ENCODE measurements at regions not wholly inside any gene's neighbourhood (a gene's known extent, or its start where the extent isn't known, plus 50 kb on each side); places are given as distances from the start of the nearest gene placed in this dataset.
"Not testable (repeated sequence)": the region's sequence is repeated elsewhere in the genome, so short reads cannot be mapped to it uniquely, and the experiment has no call there.

DNA sequence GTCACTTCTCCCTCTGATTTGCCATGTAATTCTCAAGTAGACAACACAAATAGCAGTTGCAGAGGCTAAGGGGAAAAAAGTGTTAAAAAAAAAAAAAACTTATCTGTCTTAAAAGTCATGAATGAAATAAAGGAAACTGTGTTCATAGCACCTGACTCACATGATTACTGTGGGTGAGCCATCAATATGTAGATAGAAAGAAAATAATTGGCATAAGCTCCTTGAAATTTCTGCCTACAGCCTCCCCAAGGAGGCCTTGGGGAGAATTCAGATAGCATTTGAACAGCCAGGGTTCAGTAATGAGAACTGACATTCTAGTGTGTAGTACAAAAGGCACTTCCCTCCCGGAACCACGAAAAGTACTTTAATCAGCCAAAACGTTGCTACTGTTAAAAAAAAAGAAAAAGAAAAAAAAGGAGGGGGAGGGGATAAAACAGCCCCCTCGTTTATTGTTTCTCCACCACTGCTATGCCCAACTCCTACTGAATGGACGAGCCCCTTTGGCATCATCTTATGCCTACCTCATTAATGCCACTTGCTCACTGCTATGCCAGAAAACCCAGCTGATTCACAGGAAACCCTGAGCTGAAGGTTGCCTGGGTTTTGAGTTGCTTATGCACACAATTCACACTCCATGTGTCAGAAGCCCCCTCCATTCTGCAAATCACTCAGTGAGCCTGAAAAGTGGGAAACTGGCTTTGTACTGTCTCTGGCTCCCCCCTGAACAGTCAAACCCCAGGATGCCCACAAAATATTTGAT is 65.5 kb upstream of the KLF7 start:
- H3K27ac ChIP-seq = peak overlapping the region in 1 of 5 donors; percentile 57
- no peaks in the 10 kb centered on the region for H3K36me3 ChIP-seq (replicated peaks in 1 of 2)
- no peaks in the 10 kb centered on the region for H3K9me3 ChIP-seq (replicated peaks in 1 of 3)
- H3K4me3 ChIP-seq = no peak overlapping the region
- peaks cover 0 to 17% of the 10 kb centered on the region in 2 donors for H3K4me1 ChIP-seq (replicated peaks in 1 of 2)
- no peak for DNase-seq
- intact Hi-C loops (cut with DNase I) = no loop called here
- WGBS, 4 donors = 41 to 62% (median 45%) methylated on average over 5 of the region's 5 CpGs
- TF ChIP-seq POLR2A (IDR thresholded peaks at IDR 0.05) = no peak
- TF ChIP-seq, protein P1, sequence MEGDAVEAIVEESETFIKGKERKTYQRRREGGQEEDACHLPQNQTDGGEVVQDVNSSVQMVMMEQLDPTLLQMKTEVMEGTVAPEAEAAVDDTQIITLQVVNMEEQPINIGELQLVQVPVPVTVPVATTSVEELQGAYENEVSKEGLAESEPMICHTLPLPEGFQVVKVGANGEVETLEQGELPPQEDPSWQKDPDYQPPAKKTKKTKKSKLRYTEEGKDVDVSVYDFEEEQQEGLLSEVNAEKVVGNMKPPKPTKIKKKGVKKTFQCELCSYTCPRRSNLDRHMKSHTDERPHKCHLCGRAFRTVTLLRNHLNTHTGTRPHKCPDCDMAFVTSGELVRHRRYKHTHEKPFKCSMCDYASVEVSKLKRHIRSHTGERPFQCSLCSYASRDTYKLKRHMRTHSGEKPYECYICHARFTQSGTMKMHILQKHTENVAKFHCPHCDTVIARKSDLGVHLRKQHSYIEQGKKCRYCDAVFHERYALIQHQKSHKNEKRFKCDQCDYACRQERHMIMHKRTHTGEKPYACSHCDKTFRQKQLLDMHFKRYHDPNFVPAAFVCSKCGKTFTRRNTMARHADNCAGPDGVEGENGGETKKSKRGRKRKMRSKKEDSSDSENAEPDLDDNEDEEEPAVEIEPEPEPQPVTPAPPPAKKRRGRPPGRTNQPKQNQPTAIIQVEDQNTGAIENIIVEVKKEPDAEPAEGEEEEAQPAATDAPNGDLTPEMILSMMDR (IDR thresholded peaks at IDR 0.05) = no peak
- H3K27me3 ChIP-seq = no peaks in the 10 kb centered on the region

DNA sequence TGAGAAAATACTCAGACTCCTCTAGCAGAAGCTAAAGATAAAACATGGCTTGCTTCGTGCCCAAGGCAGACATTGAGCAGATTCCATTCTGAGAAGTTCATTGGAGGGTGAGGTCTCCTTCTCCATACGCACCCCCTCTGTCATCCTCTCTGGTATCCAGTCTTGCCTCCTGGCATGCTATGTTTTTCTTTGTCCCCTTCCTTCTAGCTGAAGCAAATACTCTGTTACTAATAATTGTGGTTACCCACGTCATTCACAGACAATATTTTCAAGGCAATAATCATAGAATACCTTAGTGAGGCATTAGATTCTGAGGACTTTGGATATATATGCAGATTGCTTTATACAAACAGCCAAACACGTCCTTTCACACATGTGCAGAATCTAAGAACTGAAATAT is 66.2 kb upstream of the KLF7 start:
- Histone ChIP-seq H3K27me3 (no peaks in the 10 kb centered on the region), H3K9me3 (replicated peaks in 1 of 3) (no peaks in the 10 kb centered on the region), H3K4me1 (replicated peaks in 1 of 2) (peaks cover 0 to 17% of the 10 kb centered on the region in 2 donors), H3K27ac (no peak overlapping the region), H3K4me3 (no peak overlapping the region), H3K36me3 (replicated peaks in 1 of 2) (no peaks in the 10 kb centered on the region)
- intact Hi-C loops (cut with DNase I) = no loop called here
- no peak for DNase-seq
- TF ChIP-seq POLR2A (IDR thresholded peaks at IDR 0.05) = no peak
- TF ChIP-seq, protein P1 (IDR thresholded peaks at IDR 0.05) = no peak
- WGBS, 4 donors = 82 to 94% (median 86%) methylated on average over 4 of the region's 4 CpGs

DNA sequence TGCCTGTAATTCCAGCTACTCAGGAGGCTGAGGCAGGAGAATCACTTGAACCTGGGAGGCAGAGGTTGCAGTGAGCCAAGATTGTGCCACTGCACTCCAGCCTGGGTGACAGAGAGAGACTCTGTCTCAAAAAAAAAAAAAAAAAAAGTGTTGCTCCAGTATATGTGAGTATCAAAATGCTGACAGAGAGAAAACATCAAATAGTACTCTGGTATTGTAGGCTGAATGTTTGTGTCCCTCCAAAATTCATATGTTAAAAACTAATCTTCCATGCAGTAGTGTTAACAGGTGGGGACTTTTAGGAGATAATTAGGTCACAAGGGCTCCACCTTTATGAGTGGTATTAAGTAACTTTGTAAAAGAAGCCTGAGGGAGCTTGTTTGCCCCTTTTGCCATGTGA is 67.4 kb upstream of the KLF7 start:
- H3K27ac ChIP-seq; H3K36me3 ChIP-seq (replicated peaks in 1 of 2); H3K9me3 ChIP-seq (replicated peaks in 1 of 3); DNase-seq; H3K4me3 ChIP-seq; H3K27me3 ChIP-seq; intact Hi-C loops (cut with DNase I): not testable (repeated sequence)
- peaks cover 0 to 11% of the 10 kb centered on the region in 2 donors for H3K4me1 ChIP-seq (replicated peaks in 1 of 2)

DNA sequence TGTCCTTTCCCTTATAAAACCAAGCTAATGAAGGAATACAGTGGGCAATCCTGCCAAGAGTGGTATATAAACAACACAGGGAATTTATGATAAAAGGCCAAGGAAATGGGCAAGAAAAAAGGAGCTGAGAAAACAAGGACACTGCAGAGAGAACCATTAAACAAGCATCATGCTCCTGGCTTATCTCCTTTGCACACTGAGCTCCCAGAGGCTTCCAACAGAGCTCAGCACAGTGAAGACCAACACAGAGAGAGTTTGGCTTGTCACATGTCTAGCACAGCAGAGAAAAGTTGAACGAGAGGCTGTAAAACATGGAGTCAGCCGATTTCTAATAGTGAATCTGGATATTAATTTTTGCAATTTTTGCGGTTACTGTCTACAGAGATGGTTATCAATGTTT is 68.0 kb upstream of the KLF7 start:
- intact Hi-C loops (cut with DNase I) = no loop called here
- DNase-seq = no peak
- TF ChIP-seq, protein P1 (IDR thresholded peaks at IDR 0.05) = no peak
- no peak for TF ChIP-seq POLR2A (IDR thresholded peaks at IDR 0.05)
- no peaks in the 10 kb centered on the region for H3K9me3 ChIP-seq (replicated peaks in 1 of 3)
- no peak overlapping the region for H3K27ac ChIP-seq
- no peaks in the 10 kb centered on the region for H3K36me3 ChIP-seq (replicated peaks in 1 of 2)
- WGBS, 4 donors = 45 to 90% (median 82%) methylated on average over 3 of the region's 3 CpGs
- no peaks in the 10 kb centered on the region for H3K27me3 ChIP-seq
- H3K4me1 ChIP-seq (replicated peaks in 1 of 2) = peaks cover 0 to 11% of the 10 kb centered on the region in 2 donors
- no peak overlapping the region for H3K4me3 ChIP-seq

DNA sequence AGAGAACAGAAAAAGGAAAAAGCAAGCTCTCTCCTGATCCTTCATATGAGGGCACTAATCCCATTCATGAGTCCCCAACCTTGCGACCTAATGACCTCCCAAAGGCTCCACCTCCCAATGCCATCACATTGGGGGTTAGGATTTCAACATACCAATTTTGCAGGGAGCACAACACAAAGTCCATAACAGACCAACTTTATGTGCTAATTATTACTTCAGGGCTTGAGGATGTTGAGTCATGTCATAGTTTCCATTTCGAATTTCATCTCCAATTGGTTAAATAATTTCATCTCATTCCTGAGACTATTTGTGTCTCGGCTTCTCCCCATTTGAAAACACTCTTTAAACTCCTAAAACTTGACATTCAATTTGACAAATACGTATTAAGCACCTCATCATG is 69.9 kb upstream of the KLF7 start:
- no peak for DNase-seq
- intact Hi-C loops (cut with DNase I) = no loop called here
- no peaks in the 10 kb centered on the region for H3K27me3 ChIP-seq
- TF ChIP-seq, protein P1 (IDR thresholded peaks at IDR 0.05) = no peak
- TF ChIP-seq POLR2A (IDR thresholded peaks at IDR 0.05) = no peak
- H3K27ac ChIP-seq = peak overlapping the region in 1 of 5 donors; percentile 63
- H3K36me3 ChIP-seq (replicated peaks in 1 of 2) = no peaks in the 10 kb centered on the region
- no peak overlapping the region for H3K4me3 ChIP-seq
- no peaks in the 10 kb centered on the region for H3K9me3 ChIP-seq (replicated peaks in 1 of 3)
- H3K4me1 ChIP-seq (replicated peaks in 1 of 2) = peaks cover 14 to 22% of the 10 kb centered on the region in 2 donors
- 86 to 92% (median 90%) methylated on average over 4 of the region's 4 CpGs for WGBS, 4 donors

Measured in adrenal gland (tissue), 9 donors.